ENCODE measurements at regions not wholly inside any gene's neighbourhood (a gene's known extent, or its start where the extent isn't known, plus 50 kb on each side); places are given as distances from the start of the nearest gene placed in this dataset.

GRCh38 chr3:102200126-102200525, 234.7 kb upstream of the ZPLD1 start:
- TF ChIP-seq EP300 (IDR thresholded peaks at IDR 0.05; ENCODE audit: borderline replicate concordance in 1 of 2, low read depth in 1 of 2, low read length in 1 of 2): no peak
- no peak for TF ChIP-seq CTCF (IDR thresholded peaks at IDR 0.05)
- TF ChIP-seq POLR2AphosphoS5 (IDR thresholded peaks at IDR 0.05; ENCODE audit: low read depth, low read length): no peak
- TF ChIP-seq REST (IDR thresholded peaks at IDR 0.05; ENCODE audit: low read depth, low read length): no peak
- no peak for TF ChIP-seq RAD21 (IDR thresholded peaks at IDR 0.05; ENCODE audit: low read length)
- TF ChIP-seq MAX (IDR thresholded peaks at IDR 0.05; ENCODE audit: low read depth): no peak
- TF ChIP-seq TCF12 (IDR thresholded peaks at IDR 0.05): no peak
- TF ChIP-seq CHD2 (IDR thresholded peaks at IDR 0.05; ENCODE audit: low read length, partially characterized antibody): no peak
